ENCODE measurements at regions not wholly inside any gene's neighbourhood (a gene's known extent, or its start where the extent isn't known, plus 50 kb on each side); places are given as distances from the start of the nearest gene placed in this dataset.

GRCh38 chr9:26673261-26673660 lies 219.3 kb downstream of the CAAP1 start:
- no peaks in the 10 kb centered on the region for H3K36me3 ChIP-seq (ENCODE audit: control insufficient read depth in 2 of 2, insufficient read depth in 1 of 2, low read length in 2 of 2)
- H3K4me3 ChIP-seq (ENCODE audit: low read depth, low read length), result no peak overlapping the region
- POLR2A ChIA-PET, result no interaction called here
- CTCF ChIA-PET, result no interaction called here
- H3K27ac ChIP-seq (ENCODE audit: extremely low read depth, low read depth, low read length), result no peak overlapping the region
- H3K9me3 ChIP-seq (ENCODE audit: control insufficient read depth, insufficient read depth, low read depth, low read length), result no peaks in the 10 kb centered on the region
- TF ChIP-seq ZNF138 (tag by site-specific recombination; IDR thresholded peaks at IDR 0.05; ENCODE audit: borderline replicate concordance), result no peak
- TF ChIP-seq ZNF658 (tag by site-specific recombination; IDR thresholded peaks at IDR 0.05), result no peak
- TF ChIP-seq ZNF214 (tag by site-specific recombination; IDR thresholded peaks at IDR 0.05; ENCODE audit: borderline replicate concordance), result no peak
- no peak for TF ChIP-seq MZF1 (tag by site-specific recombination; IDR thresholded peaks at IDR 0.05; ENCODE audit: borderline replicate concordance)
- no peak for TF ChIP-seq GLI4 (tag by site-specific recombination; IDR thresholded peaks at IDR 0.05)
- TF ChIP-seq SALL2 (tag by site-specific recombination; IDR thresholded peaks at IDR 0.05; ENCODE audit: borderline replicate concordance), result no peak
- no peak for TF ChIP-seq ZBTB44 (tag by site-specific recombination; IDR thresholded peaks at IDR 0.05)
- no peak for TF ChIP-seq ZIC2 (tag by site-specific recombination; IDR thresholded peaks at IDR 0.05)
- no peak for TF ChIP-seq TSHZ1 (tag by site-specific recombination; IDR thresholded peaks at IDR 0.05; ENCODE audit: borderline replicate concordance)
- TF ChIP-seq ATF2 (tag by site-specific recombination; IDR thresholded peaks at IDR 0.05; ENCODE audit: low read depth), result no peak
- no peak for TF ChIP-seq ZNF311 (tag by site-specific recombination; IDR thresholded peaks at IDR 0.05; ENCODE audit: borderline replicate concordance)
- TF ChIP-seq ZFP69B (tag by site-specific recombination; IDR thresholded peaks at IDR 0.05), result no peak
- TF ChIP-seq ZNF677 (tag by site-specific recombination; IDR thresholded peaks at IDR 0.05), result no peak
- no peak for TF ChIP-seq GFI1B (tag by site-specific recombination; IDR thresholded peaks at IDR 0.05)
- TF ChIP-seq ZNF792 (tag by site-specific recombination; IDR thresholded peaks at IDR 0.05), result no peak
- no peak for TF ChIP-seq ZNF354C (tag by site-specific recombination; IDR thresholded peaks at IDR 0.05; ENCODE audit: borderline replicate concordance, low read depth)
- TF ChIP-seq SP7 (tag by site-specific recombination; IDR thresholded peaks at IDR 0.05), result no peak
- H3K4me1 ChIP-seq (ENCODE audit: control insufficient read depth, insufficient read depth, low read length), result no peaks in the 10 kb centered on the region

GRCh38 chr9:26669701-26670670 lies 222.6 kb downstream of the CAAP1 start:
- Histone ChIP-seq H3K36me3 (ENCODE audit: control insufficient read depth in 2 of 2, insufficient read depth in 1 of 2, low read length in 2 of 2) (no peaks in the 10 kb centered on the region), H3K4me3 (ENCODE audit: low read depth, low read length) (no peak overlapping the region), H3K4me1 (ENCODE audit: control insufficient read depth, insufficient read depth, low read length) (no peaks in the 10 kb centered on the region), H3K27ac (ENCODE audit: extremely low read depth, low read depth, low read length) (no peak overlapping the region), H3K9me3 (ENCODE audit: control insufficient read depth, insufficient read depth, low read depth, low read length) (no peaks in the 10 kb centered on the region)
- TF ChIP-seq HOXC10 (CRISPR knock-in tag; IDR thresholded peaks at IDR 0.05), result no peak
- peak; percentile 54; the same call in 1 of the 2 replicates for TF ChIP-seq EGR2 (tag by site-specific recombination; IDR thresholded peaks at IDR 0.05; ENCODE audit: low read depth)
- 0 out of 2 replicates have a peak, but pooled peaks have one; percentile 21 for TF ChIP-seq ZFHX2 (tag by site-specific recombination; conservative IDR thresholded peaks at IDR 0.05)
- TF ChIP-seq KLF16 (tag by site-specific recombination; IDR thresholded peaks at IDR 0.05), result no peak
- TF ChIP-seq PRDM4 (tag by site-specific recombination; IDR thresholded peaks at IDR 0.05), result peak; percentile 21; the same call in 1 of the 2 replicates
- TF ChIP-seq ZNF335 (tag by site-specific recombination; conservative IDR thresholded peaks at IDR 0.05), result 0 out of 2 replicates have a peak, but pooled peaks have one; percentile 28
- peak; percentile 62; the same call in 1 of the 2 replicates for TF ChIP-seq ZBTB44 (tag by site-specific recombination; IDR thresholded peaks at IDR 0.05)
- ChIA-PET CTCF (interaction anchor here (0.6 to 1.7 kb wide), 3 partner anchors 14 to 199 kb away, joined by 3 to 4 read pairs (median 3); no protein-coding TSS in a partner anchor), POLR2A (no interaction called here)

Data from HEK293 (cell line).